K562 (cell line): ENCODE measurements at regions not wholly inside any gene's neighbourhood (a gene's known extent, or its start where the extent isn't known, plus 50 kb on each side); places are given as distances from the start of the nearest gene placed in this dataset.

ENCODE experiments used
- ATAC-seq: fragments of 200-7000 bp; cut with Tn5 transposase; 3 replicates; pipeline ENCODE4 v1.9.1; 2020; ENCODE audit warnings: moderate library complexity
- BruUV-seq: library from RNA; stranded (reverse); fragments of 400-500 nt; replicated peaks from 2 replicates; lab custom pipeline; 2021; lab: Mats Ljungman, UMichigan
- CTCF ChIA-PET: fragments of 300-600 bp; formaldehyde crosslinking; extraction: SDS; loops from one replicate; lab custom pipeline; 2021; ENCODE audit warnings: low intra/inter-chr PET ratio; lab: Yijun Ruan, JAX
- POLR2A ChIA-PET: fragments of 300-600, 350-650 bp; sonication (Branson Sonifier 250); formaldehyde crosslinking; extraction: SDS; loops from one replicate; lab custom pipeline; 2021; ENCODE audit warnings: antibody characterized with exemption, inconsistent platforms; lab: Yijun Ruan, JAX
- DNase-seq, 4 experiments: peaks; one replicate each; pipeline versions ENCODE4 v3.0.0 to v3.0.0-alpha.2; 2011 to 2018; ENCODE audit warnings: low spot score in 3 of 4, mixed read lengths in 3 of 4; ENCODE audit errors: extremely low read depth in 1 of 4
- FAIRE-seq: peaks from 2 replicates; lab custom pipeline; 2011; peaks lifted over from hg19 to GRCh38; lab: Jason Lieb, UNC
- H2AFZ ChIP-seq: 2 replicates; pipeline ENCODE4 v1.6.0; 2011; ENCODE audit warnings: low read depth, low read length, control low read depth, inconsistent platforms
- H3K27ac ChIP-seq: fragments of 200-600 bp; 3 replicates; pipeline ENCODE4 v1.8.0; 2011; ENCODE audit warnings: low read depth, mild to moderate bottlenecking, control low read depth, inconsistent platforms, low read length, moderate library complexity, mixed read lengths; ENCODE audit errors: extremely low read depth
- H3K27me3 ChIP-seq, 2 experiments: fragments of 300-600 bp in 1 of 2; 2 replicates in 1 of 2; 3 replicates in 1 of 2; pipeline versions ENCODE4 v1.6.0 to v1.8.0; 2011; ENCODE audit warnings: inconsistent platforms in 2 of 2, low read length in 2 of 2, mild to moderate bottlenecking in 1 of 2, mixed read lengths in 1 of 2, moderate library complexity in 1 of 2; ENCODE audit not compliant: control insufficient read depth in 2 of 2, insufficient read depth in 2 of 2
- H3K36me3 ChIP-seq: fragments of 300-600 bp; 3 replicates; pipeline ENCODE4 v1.8.0; 2011; ENCODE audit warnings: mild to moderate bottlenecking, low read length, inconsistent platforms; ENCODE audit not compliant: control insufficient read depth, insufficient read depth
- H3K4me1 ChIP-seq, 2 experiments: fragments of 200-600 bp in 1 of 2; replicated peaks in 1 of 2; 2 replicates in 1 of 2; 3 replicates in 1 of 2; pipeline versions ENCODE4 v1.5.1 to v1.8.0; 2011; ENCODE audit warnings: inconsistent platforms in 2 of 2, low read length in 2 of 2, mild to moderate bottlenecking in 1 of 2, mixed read lengths in 1 of 2, moderate library complexity in 1 of 2; ENCODE audit not compliant: control insufficient read depth in 2 of 2, insufficient read depth in 2 of 2
- H3K4me2 ChIP-seq: 2 replicates; pipeline ENCODE4 v1.6.1; 2011; ENCODE audit warnings: low read length, control low read depth, inconsistent platforms, mixed read lengths; ENCODE audit not compliant: insufficient read depth
- H3K4me3 ChIP-seq: fragments of 200-600 bp; sonication (generic), shearing (Covaris generic); 2 replicates; pipeline ENCODE4 v1.5.1; 2016; ENCODE audit warnings: control low read depth, inconsistent platforms
- H3K79me2 ChIP-seq: fragments of 200-600 bp; 3 replicates; pipeline ENCODE4 v1.8.0; 2011; ENCODE audit warnings: low read length, inconsistent platforms; ENCODE audit not compliant: control insufficient read depth, insufficient read depth
- H3K9ac ChIP-seq, 2 experiments: 2 replicates each; pipeline versions ENCODE4 v1.6.0 to v1.6.1; 2011; ENCODE audit warnings: low read depth in 2 of 2, low read length in 2 of 2, control low read depth in 1 of 2, inconsistent platforms in 1 of 2, mild to moderate bottlenecking in 1 of 2, mixed read lengths in 1 of 2; ENCODE audit not compliant: insufficient read depth in 1 of 2
- H3K9me1 ChIP-seq: one replicate; pipeline ENCODE4 v1.6.0; 2011; ENCODE audit warnings: inconsistent platforms, mild to moderate bottlenecking, low read length, moderate library complexity; ENCODE audit not compliant: control insufficient read depth, insufficient read depth
- H3K9me3 ChIP-seq: replicated peaks from 2 replicates; pipeline ENCODE4 v1.5.1; 2011; ENCODE audit warnings: low read depth, low read length, inconsistent platforms; ENCODE audit not compliant: control insufficient read depth, insufficient read depth
- H4K20me1 ChIP-seq: replicated peaks from 2 replicates; pipeline ENCODE4 v1.6.1; 2011; ENCODE audit warnings: low read length, inconsistent platforms, mixed read lengths; ENCODE audit not compliant: control insufficient read depth, insufficient read depth
- ETS1 ChIP-seq: conservative IDR thresholded peaks from 2 replicates; pipeline ENCODE4 v1.6.1; 2011; ENCODE audit warnings: low read depth, mild to moderate bottlenecking, low read length; ENCODE audit not compliant: control insufficient read depth
- EZH2 ChIP-seq: IDR thresholded peaks from 2 replicates; pipeline ENCODE4 v1.6.1; 2012; ENCODE audit warnings: low read depth, mild to moderate bottlenecking, inconsistent platforms, low read length, borderline replicate concordance
- GMEB1 ChIP-seq: fragments of 250-450 bp; sonication (Bioruptor Pico); IDR thresholded peaks from 2 replicates; pipeline ENCODE4 v1.4.0; 2020; ENCODE audit warnings: mild to moderate bottlenecking
- NRF1 ChIP-seq, 2 experiments: fragments of 450-650 bp; IDR thresholded peaks in 1 of 2; conservative IDR thresholded peaks in 1 of 2; 2 replicates each; pipeline ENCODE4 v1.6.1; 2014; ENCODE audit warnings: mild to moderate bottlenecking in 2 of 2
- PTBP1 ChIP-seq: fragments of 200-400 bp; formaldehyde crosslinking; IDR thresholded peaks from 2 replicates; pipeline ENCODE4 v1.6.1; 2017; ENCODE audit warnings: low read depth, low read length
- RNF2 ChIP-seq: sonication (generic); IDR thresholded peaks from 2 replicates; pipeline ENCODE4 v1.6.1; 2016
- SIX5 ChIP-seq, 2 experiments: IDR thresholded peaks; 2 replicates each; pipeline ENCODE4 v1.6.1; 2011; ENCODE audit warnings: low read length in 2 of 2, borderline replicate concordance in 1 of 2, low read depth in 1 of 2, mild to moderate bottlenecking in 1 of 2, moderate library complexity in 1 of 2; ENCODE audit not compliant: insufficient read depth in 1 of 2
- THRB ChIP-seq: fragments of 450-650 bp; formaldehyde crosslinking; conservative IDR thresholded peaks from 2 replicates; pipeline ENCODE4 v1.4.0; 2022; ENCODE audit warnings: mild to moderate bottlenecking, missing genetic modification characterization
- TRIM24 ChIP-seq, 2 experiments: fragments of 450-650 bp; IDR thresholded peaks; 2 replicates each; pipeline ENCODE4 v1.6.1; 2016
- WGBS: fragments of 100-300 bp; shearing (Covaris generic); methylation state at CpG from one replicate; pipeline ENCODE4 v1.1.6; 2016; ENCODE audit warnings: low coverage, mixed read lengths; ENCODE audit not compliant: insufficient coverage; ENCODE audit errors: missing lambda C conversion rate; 5-methylcytosine and 5-hydroxymethylcytosine counted together
- in situ Hi-C: fragments of 300-500 bp; cut with MboI; formaldehyde crosslinking; loops from 4 replicates; pipeline ENCODE4 v1.15.0; 2018; ENCODE audit warnings: inconsistent platforms, mixed read lengths
- intact Hi-C: fragments of 100-400 bp; cut with micrococcal nuclease; formaldehyde crosslinking; loops from 2 replicates; pipeline ENCODE4 v1.14.2; 2022

GRCh38 chr6:156627524-156627923 is 149.7 kb upstream of the ARID1B start (continued):
- TF ChIP-seq NRF1 (conservative IDR thresholded peaks at IDR 0.05 in 1 of 2, IDR thresholded peaks at IDR 0.05 in 1 of 2) (no peak), ETS1 (no peak), TRIM24 (IDR thresholded peaks at IDR 0.05) (no peak), EZH2 (no peak)

GRCh38 chr6:156622185-156622584 is 155.0 kb upstream of the ARID1B start:
- Histone ChIP-seq H3K9me3 (no peaks in the 10 kb centered on the region), H3K79me2 (no peaks in the 10 kb centered on the region), H3K27ac (no peak overlapping the region), H3K4me1 (peaks cover 0 to 4% of the 10 kb centered on the region in 2 experiments; a peak in 3 of 5 replicates), H3K4me2 (no peak overlapping the region), H3K36me3 (no peaks in the 10 kb centered on the region), H2AFZ (no peak overlapping the region), H3K27me3 (peaks cover 0 to 4% of the 10 kb centered on the region in 2 experiments; a peak in 1 of 5 replicates), H3K9ac (no peak overlapping the region), H3K9me1 (no peaks in the 10 kb centered on the region), H4K20me1 (no peaks in the 10 kb centered on the region), H3K4me3 (no peak overlapping the region)
- WGBS, result 3% methylated on average over 3 of the region's 3 CpGs
- in situ Hi-C loops (no loop called here), intact Hi-C loops (no loop called here)
- TF ChIP-seq PTBP1 (no peak), THRB (CRISPR knock-in tag) (no peak), SIX5 (IDR thresholded peaks at IDR 0.05; ENCODE audit: borderline replicate concordance in 1 of 2, insufficient read depth in 1 of 2, low read depth in 1 of 2, low read length in 2 of 2) (no peak), GMEB1 (CRISPR knock-in tag) (no peak), RNF2 (no peak)
- BruUV-seq, result no TSS peak
- ATAC-seq, result no peak
- DNase-seq, result no peak
- FAIRE-seq, result no peak
- ChIA-PET CTCF (no interaction called here), POLR2A (interaction anchor here (0.6 to 0.8 kb wide), 2 partner anchors 23 to 185 kb away, joined by 3 read pairs; no protein-coding TSS in a partner anchor)
